Suprapubic skin (tissue), 4 donors: ENCODE measurements at regions not wholly inside any gene's neighbourhood (a gene's known extent, or its start where the extent isn't known, plus 50 kb on each side); places are given as distances from the start of the nearest gene placed in this dataset.

Experiments used
- CTCF ChIP-seq, 2 donors: fragments of 200-600 bp in 1 of 2; fragments of 450-650 bp in 1 of 2; sonication (generic) in 1 of 2; IDR thresholded peaks; one replicate each; pipeline ENCODE4 v1.5.1; 2016 to 2019; ENCODE audit warnings: antibody characterized with exemption in 2 of 2, mild to moderate bottlenecking in 1 of 2, moderate library complexity in 1 of 2
- EP300 ChIP-seq: sonication (generic); formaldehyde crosslinking; IDR thresholded peaks from one replicate; pipeline ENCODE4 v1.6.1; 2017; ENCODE audit warnings: antibody characterized with exemption
- POLR2AphosphoS5 ChIP-seq, 3 donors: sonication (generic); formaldehyde crosslinking; IDR thresholded peaks; one replicate each; pipeline ENCODE4 v1.6.1; 2017; ENCODE audit warnings: antibody characterized with exemption in 3 of 3

GRCh38 chr6:151679081-151679480 is 128.4 kb upstream of the ESR1 start:
- no peak for TF ChIP-seq EP300
- TF ChIP-seq POLR2AphosphoS5 (IDR thresholded peaks at IDR 0.05) = peak in 1 of 3 donors; percentile 54
- no peak for TF ChIP-seq CTCF (IDR thresholded peaks at IDR 0.05)
